B cell (primary cell): ENCODE measurements at regions not wholly inside any gene's neighbourhood (a gene's known extent, or its start where the extent isn't known, plus 50 kb on each side); places are given as distances from the start of the nearest gene placed in this dataset.

Source experiments
- ATAC-seq: fragments of 200-7000 bp; cut with Tn5 transposase; one replicate; pipeline ENCODE4 v1.10.0; 2021; ENCODE audit warnings: low read depth, mild to moderate bottlenecking, moderate number of reproducible peaks, moderate library complexity
- CTCF ChIA-PET: fragments of 350-600 bp; sonication (Branson Sonifier 250); formaldehyde crosslinking; loops from one replicate; lab custom pipeline; 2021; ENCODE audit warnings: antibody characterized with exemption, inconsistent platforms; lab: Charles Lee
- POLR2A ChIA-PET: fragments of 350-600 bp; sonication (Branson Sonifier 250); formaldehyde crosslinking; loops from one replicate; lab custom pipeline; 2021; ENCODE audit warnings: antibody characterized with exemption; lab: Charles Lee
- DNase-seq: peaks from one replicate; pipeline ENCODE4 v3.0.0; 2013
- H2AFZ ChIP-seq: 2 replicates; pipeline ENCODE4 v1.6.1; 2012; ENCODE audit warnings: mild to moderate bottlenecking, low read depth, low read length; ENCODE audit not compliant: insufficient read depth, poor library complexity, severe bottlenecking
- H3K27ac ChIP-seq, 2 donors: 1 replicate in 1 of 2; 2 replicates in 1 of 2; pipeline ENCODE4 v1.5.1; 2012 to 2013; ENCODE audit warnings: low read length in 2 of 2, mild to moderate bottlenecking in 2 of 2, moderate library complexity in 1 of 2
- H3K27me3 ChIP-seq, 4 experiments: fragments of 200-600 bp in 1 of 4; sonication (generic) in 1 of 4; replicated peaks in 1 of 4; 1 replicate in 2 of 4; 2 replicates in 2 of 4; pipeline versions ENCODE4 v1.6.1 to v1.7.0; 2013 to 2016; ENCODE audit warnings: low read length in 3 of 4, mild to moderate bottlenecking in 2 of 4, mixed read lengths in 1 of 4, moderate library complexity in 1 of 4; ENCODE audit not compliant: insufficient read depth in 4 of 4, control insufficient read depth in 3 of 4; ENCODE audit errors: control extremely low read depth in 1 of 4
- H3K36me3 ChIP-seq, 2 experiments: replicated peaks in 1 of 2; 1 replicate in 1 of 2; 2 replicates in 1 of 2; pipeline versions ENCODE4 v1.6.1 to v1.7.1; 2013; ENCODE audit warnings: low read length in 1 of 2; ENCODE audit not compliant: insufficient read depth in 2 of 2, control insufficient read depth in 1 of 2; ENCODE audit errors: control extremely low read depth in 1 of 2, extremely low read depth in 1 of 2
- H3K4me1 ChIP-seq, 2 donors: fragments of 200-600 bp in 1 of 2; sonication (generic) in 1 of 2; 1 replicate in 1 of 2; 2 replicates in 1 of 2; pipeline versions ENCODE4 v1.5.1 to v1.6.1; 2013 to 2017; ENCODE audit warnings: low read length in 2 of 2; ENCODE audit not compliant: control insufficient read depth in 2 of 2, insufficient read depth in 2 of 2
- H3K4me2 ChIP-seq: replicated peaks from 2 replicates; pipeline ENCODE3; 2012; ENCODE audit warnings: mild to moderate bottlenecking, low read depth, low read length; ENCODE audit not compliant: poor library complexity, severe bottlenecking
- H3K4me3 ChIP-seq, 5 experiments: fragments of 200-600 bp in 1 of 5; sonication (generic) in 1 of 5; 1 replicate in 3 of 5; 2 replicates in 2 of 5; pipeline versions ENCODE4 v1.5.1 to v1.7.0; 2011 to 2016; ENCODE audit warnings: low read length in 4 of 5, mild to moderate bottlenecking in 4 of 5, low read depth in 2 of 5, control low read depth in 1 of 5, moderate library complexity in 1 of 5; ENCODE audit not compliant: insufficient read depth in 1 of 5; ENCODE audit errors: control extremely low read depth in 1 of 5, extremely low read depth in 1 of 5
- H3K79me2 ChIP-seq: fragments of 200-600 bp; sonication (generic); one replicate; pipeline ENCODE4 v1.6.0; 2016; ENCODE audit warnings: low read length; ENCODE audit not compliant: control insufficient read depth, insufficient read depth
- H3K9ac ChIP-seq: fragments of 200-600 bp; sonication (generic); 2 replicates; pipeline ENCODE4 v1.6.1; 2017; ENCODE audit warnings: mild to moderate bottlenecking, low read length, moderate library complexity
- H3K9me3 ChIP-seq, 3 donors: one replicate each; pipeline versions ENCODE4 v1.6.1 to v1.7.1; 2013; ENCODE audit warnings: low read length in 2 of 3; ENCODE audit not compliant: control insufficient read depth in 2 of 3, insufficient read depth in 1 of 3; ENCODE audit errors: control extremely low read depth in 1 of 3
- H4K20me1 ChIP-seq: 2 replicates; pipeline ENCODE4 v1.6.0; 2012; ENCODE audit warnings: mild to moderate bottlenecking, low read length; ENCODE audit not compliant: insufficient read depth, control insufficient read depth, poor library complexity, severe bottlenecking
- H3K27ac Mint-ChIP-seq: one replicate; pipeline ENCODE4 v1.8.0; 2021; ENCODE audit warnings: mixed read lengths
- H3K27me3 Mint-ChIP-seq: one replicate; pipeline ENCODE4 v1.8.0; 2021; ENCODE audit warnings: mixed read lengths
- H3K4me1 Mint-ChIP-seq: one replicate; pipeline ENCODE4 v1.8.0; 2021; ENCODE audit warnings: mixed read lengths
- H3K4me3 Mint-ChIP-seq: one replicate; pipeline ENCODE4 v1.8.0; 2021; ENCODE audit warnings: mixed read lengths
- H3K9me3 Mint-ChIP-seq: one replicate; pipeline ENCODE4 v1.8.0; 2022; ENCODE audit warnings: mixed read lengths; ENCODE audit not compliant: insufficient read depth
- CTCF ChIP-seq: fragments of 200-600 bp; IDR thresholded peaks from one replicate; pipeline ENCODE4 v1.8.0; 2022; ENCODE audit warnings: antibody characterized with exemption, mild to moderate bottlenecking
- EZH2 ChIP-seq: IDR thresholded peaks from 2 replicates; pipeline ENCODE4 v1.6.1; 2012; ENCODE audit warnings: borderline replicate concordance, low read depth, mild to moderate bottlenecking, moderate library complexity, low read length; ENCODE audit not compliant: insufficient read depth, poor library complexity, severe bottlenecking
- WGBS: methylation state at CpG from one replicate; pipeline ENCODE4 v1.1.5; 2013; ENCODE audit warnings: missing lambda C conversion rate; ENCODE audit not compliant: insufficient coverage; 5-methylcytosine and 5-hydroxymethylcytosine counted together
- intact Hi-C: fragments of 100-400 bp; cut with micrococcal nuclease; formaldehyde crosslinking; loops from one replicate; pipeline ENCODE4 v1.10.0; 2022

GRCh38 chr7:51702673-51703072 lies 386.1 kb upstream of the COBL start:
- H3K27ac Mint-ChIP-seq: no peak overlapping the region
- no peak for ATAC-seq
- H3K4me3 Mint-ChIP-seq: no peak overlapping the region
- Histone ChIP-seq H3K27ac (no peak overlapping the region), H3K4me1 (no peaks in the 10 kb centered on the region), H3K9ac (no peak overlapping the region), H3K9me3 (peaks cover 0 to 5% (median 0%) of the 10 kb centered on the region in 3 donors), H3K4me3 (no peak overlapping the region), H3K36me3 (no peaks in the 10 kb centered on the region), H4K20me1 (no peaks in the 10 kb centered on the region), H3K79me2 (no peaks in the 10 kb centered on the region), H2AFZ (no peak overlapping the region), H3K4me2 (no peak overlapping the region), H3K27me3 (no peaks in the 10 kb centered on the region)
- H3K27me3 Mint-ChIP-seq: no peaks in the 10 kb centered on the region
- WGBS: 94% methylated on average over 2 of the region's 3 CpGs
- H3K4me1 Mint-ChIP-seq: no peaks in the 10 kb centered on the region
- ChIA-PET POLR2A (no interaction called here), CTCF (no interaction called here)
- intact Hi-C loops: no loop called here
- no peak for DNase-seq
- no peak for TF ChIP-seq CTCF
- TF ChIP-seq EZH2: no peak
- H3K9me3 Mint-ChIP-seq: peaks cover 4% of the 10 kb centered on the region

GRCh38 chr7:51701935-51702334 lies 385.3 kb upstream of the COBL start:
- H3K4me3 ChIP-seq: no peak overlapping the region
- Mint-ChIP-seq H3K27ac (no peak overlapping the region), H3K4me3 (no peak overlapping the region), H3K27me3 (no peaks in the 10 kb centered on the region), H3K4me1 (no peaks in the 10 kb centered on the region), H3K9me3 (peaks cover 4% of the 10 kb centered on the region)
- CTCF ChIA-PET: no interaction called here
- H3K4me2 ChIP-seq: no peak overlapping the region
- DNase-seq (no peak), ATAC-seq (no peak)
- no peaks in the 10 kb centered on the region for H3K27me3 ChIP-seq
- WGBS: no CpG with 5 or more reads among the region's 2 CpGs
- H3K9ac ChIP-seq: no peak overlapping the region
- H3K36me3 ChIP-seq: no peaks in the 10 kb centered on the region
- intact Hi-C loops: no loop called here
- H2AFZ ChIP-seq: no peak overlapping the region
- no peak for TF ChIP-seq CTCF
- no peak for TF ChIP-seq EZH2
- H4K20me1 ChIP-seq: no peaks in the 10 kb centered on the region
- POLR2A ChIA-PET: no interaction called here
- peaks cover 0 to 5% (median 0%) of the 10 kb centered on the region in 3 donors for H3K9me3 ChIP-seq
- no peak overlapping the region for H3K27ac ChIP-seq
- no peaks in the 10 kb centered on the region for H3K79me2 ChIP-seq
- H3K4me1 ChIP-seq: no peaks in the 10 kb centered on the region
